Panc1 (cell line): ENCODE measurements at regions not wholly inside any gene's neighbourhood (a gene's known extent, or its start where the extent isn't known, plus 50 kb on each side); places are given as distances from the start of the nearest gene placed in this dataset.
"Not testable (repeated sequence)": the region's sequence is repeated elsewhere in the genome, so short reads cannot be mapped to it uniquely, and the experiment has no call there.

ENCODE experiments used
- ATAC-seq: fragments of 200-7000 bp; cut with Tn5 transposase; 2 replicates; pipeline ENCODE4 v1.9.1; 2020; ENCODE audit warnings: mild to moderate bottlenecking, moderate library complexity
- BruUV-seq: library from RNA; stranded (reverse); fragments of 400-500 nt; replicated peaks from 2 replicates; lab custom pipeline; 2021; lab: Mats Ljungman, UMichigan
- CTCF ChIA-PET: fragments of 300-600 bp; sonication (Branson Sonifier 250); formaldehyde crosslinking; loops from one replicate; lab custom pipeline; 2022; ENCODE audit warnings: antibody characterized with exemption; lab: Charles Lee
- POLR2A ChIA-PET: fragments of 300-600 bp; sonication (Branson Sonifier 250); formaldehyde crosslinking; loops from one replicate; lab custom pipeline; 2022; ENCODE audit warnings: antibody characterized with exemption; lab: Charles Lee
- DNase-seq: peaks from one replicate; pipeline ENCODE4 v3.0.0-alpha.2; 2010; ENCODE audit warnings: low read depth, low spot score
- H3K27ac ChIP-seq: 2 replicates; pipeline ENCODE4 v1.5.1; 2011; ENCODE audit warnings: mild to moderate bottlenecking, low read length, inconsistent platforms
- H3K27me3 ChIP-seq: fragments of 200-500 bp; sonication (Bioruptor generic); 2 replicates; pipeline ENCODE4 v1.6.0; 2014; ENCODE audit warnings: low read length, inconsistent platforms; ENCODE audit not compliant: control insufficient read depth, insufficient read depth
- H3K36me3 ChIP-seq: fragments of 200-500 bp; sonication (Bioruptor generic); 2 replicates; pipeline ENCODE4 v1.5.1; 2014; ENCODE audit warnings: inconsistent platforms, mild to moderate bottlenecking, low read length, moderate library complexity; ENCODE audit not compliant: control insufficient read depth, insufficient read depth
- H3K4me1 ChIP-seq: 2 replicates; pipeline ENCODE4 v1.5.1; 2011; ENCODE audit warnings: inconsistent platforms, mild to moderate bottlenecking, low read length, moderate library complexity; ENCODE audit not compliant: control insufficient read depth, insufficient read depth
- H3K4me3 ChIP-seq, 2 experiments: 2 replicates each; pipeline ENCODE4 v1.5.1; 2011 to 2012; ENCODE audit warnings: low read depth in 2 of 2, low read length in 2 of 2, mild to moderate bottlenecking in 2 of 2, inconsistent platforms in 1 of 2, moderate library complexity in 1 of 2
- H3K9me3 ChIP-seq: fragments of 200-500 bp; sonication (Bioruptor generic); 2 replicates; pipeline ENCODE4 v1.5.1; 2014; ENCODE audit warnings: low read depth, mild to moderate bottlenecking, inconsistent platforms, low read length, moderate library complexity; ENCODE audit not compliant: control insufficient read depth, insufficient read depth
- POLR2AphosphoS5 ChIP-seq: IDR thresholded peaks from 2 replicates; pipeline ENCODE4 v1.6.1; 2012; ENCODE audit warnings: mild to moderate bottlenecking, low read depth, low read length, moderate library complexity
- SIN3A ChIP-seq: IDR thresholded peaks from 2 replicates; pipeline ENCODE4 v1.6.1; 2012; ENCODE audit warnings: low read depth, mild to moderate bottlenecking, low read length, moderate library complexity, borderline replicate concordance; ENCODE audit not compliant: insufficient read depth
- TCF7L2 ChIP-seq: IDR thresholded peaks from 2 replicates; pipeline ENCODE4 v1.6.1; 2011; ENCODE audit warnings: mild to moderate bottlenecking, low read depth, low read length, inconsistent platforms
- in situ Hi-C: cut with HindIII; loops from 2 replicates; pipeline ENCODE4 v1.10.0; 2016; ENCODE audit warnings: low sequenced_read_pairs, low pct_unique_long_range_greater_than_20kb
- intact Hi-C: fragments of 100-400 bp; cut with micrococcal nuclease; formaldehyde crosslinking; loops from one replicate; pipeline ENCODE4 v1.10.0; 2022; ENCODE audit not compliant: unreplicated experiment
- TF ChIP-seq, protein P1 (sequence below), 2 experiments: IDR thresholded peaks; 2 replicates each; pipeline ENCODE4 v1.6.1; 2011 to 2012; ENCODE audit warnings: low read depth in 2 of 2, control low read depth in 1 of 2, low read length in 1 of 2, mild to moderate bottlenecking in 1 of 2, moderate library complexity in 1 of 2; ENCODE audit not compliant: insufficient read depth in 1 of 2
- TF ChIP-seq, protein P2 (sequence below): fragments of 450-650 bp; IDR thresholded peaks from 2 replicates; pipeline ENCODE4 v1.5.1; 2017; ENCODE audit warnings: mild to moderate bottlenecking

- POLR2A ChIA-PET, ATAC-seq, H3K9me3 ChIP-seq, BruUV-seq, H3K27me3 ChIP-seq, intact Hi-C loops, DNase-seq, H3K4me1 ChIP-seq, H3K36me3 ChIP-seq, in situ Hi-C loops, H3K27ac ChIP-seq, CTCF ChIA-PET, H3K4me3 ChIP-seq: not testable (repeated sequence)
These were observed 134.1 kb upstream of the BOD1L1 start for GRCh38 chr4:13761581-13761980.

- no peak for DNase-seq
- TF ChIP-seq, protein P1, sequence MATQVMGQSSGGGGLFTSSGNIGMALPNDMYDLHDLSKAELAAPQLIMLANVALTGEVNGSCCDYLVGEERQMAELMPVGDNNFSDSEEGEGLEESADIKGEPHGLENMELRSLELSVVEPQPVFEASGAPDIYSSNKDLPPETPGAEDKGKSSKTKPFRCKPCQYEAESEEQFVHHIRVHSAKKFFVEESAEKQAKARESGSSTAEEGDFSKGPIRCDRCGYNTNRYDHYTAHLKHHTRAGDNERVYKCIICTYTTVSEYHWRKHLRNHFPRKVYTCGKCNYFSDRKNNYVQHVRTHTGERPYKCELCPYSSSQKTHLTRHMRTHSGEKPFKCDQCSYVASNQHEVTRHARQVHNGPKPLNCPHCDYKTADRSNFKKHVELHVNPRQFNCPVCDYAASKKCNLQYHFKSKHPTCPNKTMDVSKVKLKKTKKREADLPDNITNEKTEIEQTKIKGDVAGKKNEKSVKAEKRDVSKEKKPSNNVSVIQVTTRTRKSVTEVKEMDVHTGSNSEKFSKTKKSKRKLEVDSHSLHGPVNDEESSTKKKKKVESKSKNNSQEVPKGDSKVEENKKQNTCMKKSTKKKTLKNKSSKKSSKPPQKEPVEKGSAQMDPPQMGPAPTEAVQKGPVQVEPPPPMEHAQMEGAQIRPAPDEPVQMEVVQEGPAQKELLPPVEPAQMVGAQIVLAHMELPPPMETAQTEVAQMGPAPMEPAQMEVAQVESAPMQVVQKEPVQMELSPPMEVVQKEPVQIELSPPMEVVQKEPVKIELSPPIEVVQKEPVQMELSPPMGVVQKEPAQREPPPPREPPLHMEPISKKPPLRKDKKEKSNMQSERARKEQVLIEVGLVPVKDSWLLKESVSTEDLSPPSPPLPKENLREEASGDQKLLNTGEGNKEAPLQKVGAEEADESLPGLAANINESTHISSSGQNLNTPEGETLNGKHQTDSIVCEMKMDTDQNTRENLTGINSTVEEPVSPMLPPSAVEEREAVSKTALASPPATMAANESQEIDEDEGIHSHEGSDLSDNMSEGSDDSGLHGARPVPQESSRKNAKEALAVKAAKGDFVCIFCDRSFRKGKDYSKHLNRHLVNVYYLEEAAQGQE (IDR thresholded peaks at IDR 0.05; ENCODE audit: insufficient read depth in 1 of 2, low read depth in 2 of 2, low read length in 1 of 2): no peak
- TF ChIP-seq, protein P2, sequence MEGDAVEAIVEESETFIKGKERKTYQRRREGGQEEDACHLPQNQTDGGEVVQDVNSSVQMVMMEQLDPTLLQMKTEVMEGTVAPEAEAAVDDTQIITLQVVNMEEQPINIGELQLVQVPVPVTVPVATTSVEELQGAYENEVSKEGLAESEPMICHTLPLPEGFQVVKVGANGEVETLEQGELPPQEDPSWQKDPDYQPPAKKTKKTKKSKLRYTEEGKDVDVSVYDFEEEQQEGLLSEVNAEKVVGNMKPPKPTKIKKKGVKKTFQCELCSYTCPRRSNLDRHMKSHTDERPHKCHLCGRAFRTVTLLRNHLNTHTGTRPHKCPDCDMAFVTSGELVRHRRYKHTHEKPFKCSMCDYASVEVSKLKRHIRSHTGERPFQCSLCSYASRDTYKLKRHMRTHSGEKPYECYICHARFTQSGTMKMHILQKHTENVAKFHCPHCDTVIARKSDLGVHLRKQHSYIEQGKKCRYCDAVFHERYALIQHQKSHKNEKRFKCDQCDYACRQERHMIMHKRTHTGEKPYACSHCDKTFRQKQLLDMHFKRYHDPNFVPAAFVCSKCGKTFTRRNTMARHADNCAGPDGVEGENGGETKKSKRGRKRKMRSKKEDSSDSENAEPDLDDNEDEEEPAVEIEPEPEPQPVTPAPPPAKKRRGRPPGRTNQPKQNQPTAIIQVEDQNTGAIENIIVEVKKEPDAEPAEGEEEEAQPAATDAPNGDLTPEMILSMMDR: no peak
- no peak for TF ChIP-seq SIN3A
- no peak for TF ChIP-seq POLR2AphosphoS5
- no peak for TF ChIP-seq TCF7L2
- no peaks in the 10 kb centered on the region for H3K27me3 ChIP-seq
- ChIA-PET CTCF (no interaction called here), POLR2A (interaction anchor here (0.7 kb wide), 1 partner anchor 97 kb away, joined by 3 read pairs; no protein-coding TSS in a partner anchor)
- no peak for ATAC-seq
- no peak overlapping the region for H3K4me3 ChIP-seq
- no peaks in the 10 kb centered on the region for H3K9me3 ChIP-seq
- no peaks in the 10 kb centered on the region for H3K4me1 ChIP-seq
- BruUV-seq: no TSS peak
- in situ Hi-C loops (no loop called here), intact Hi-C loops (no loop called here)
- no peak overlapping the region for H3K27ac ChIP-seq
- no peaks in the 10 kb centered on the region for H3K36me3 ChIP-seq
These were observed 134.6 kb upstream of the BOD1L1 start for GRCh38 chr4:13762130-13762529.

DNA sequence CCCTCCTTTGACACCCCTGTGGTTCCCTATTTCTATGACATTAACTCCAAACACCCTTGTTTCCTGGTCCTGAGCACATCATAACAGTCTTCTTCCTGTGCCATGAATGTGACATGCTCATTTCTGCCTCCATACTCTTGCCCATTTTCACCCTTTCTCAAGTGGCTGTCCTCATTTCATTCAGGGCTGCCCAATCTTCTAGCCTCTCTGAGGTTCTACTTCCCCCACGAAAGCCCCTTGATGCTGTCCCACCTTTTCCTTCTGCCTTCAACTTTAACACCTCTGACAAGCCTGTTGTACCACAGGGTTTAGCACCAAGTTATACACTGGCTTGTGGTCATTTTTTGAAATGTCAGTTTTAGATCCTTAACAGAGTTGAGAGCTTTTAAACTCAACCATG lies 136.2 kb upstream of the BOD1L1 start:
- no peaks in the 10 kb centered on the region for H3K27me3 ChIP-seq
- H3K4me3 ChIP-seq: no peak overlapping the region
- H3K4me1 ChIP-seq: no peaks in the 10 kb centered on the region
- no peak overlapping the region for H3K27ac ChIP-seq
- POLR2A ChIA-PET: no interaction called here
- in situ Hi-C loops (no loop called here), intact Hi-C loops (no loop called here)
- no peaks in the 10 kb centered on the region for H3K9me3 ChIP-seq
- CTCF ChIA-PET: no interaction called here
- ATAC-seq (no peak), DNase-seq (no peak)
- BruUV-seq: no TSS peak
- no peaks in the 10 kb centered on the region for H3K36me3 ChIP-seq
- TF ChIP-seq POLR2AphosphoS5 (no peak), TCF7L2 (no peak), SIN3A (no peak)
- TF ChIP-seq, protein P1 (IDR thresholded peaks at IDR 0.05; ENCODE audit: insufficient read depth in 1 of 2, low read depth in 2 of 2, low read length in 1 of 2): no peak
- TF ChIP-seq, protein P2: no peak
